ENCODE measurements at regions not wholly inside any gene's neighbourhood (a gene's known extent, or its start where the extent isn't known, plus 50 kb on each side); places are given as distances from the start of the nearest gene placed in this dataset.
"Not testable (repeated sequence)": the region's sequence is repeated elsewhere in the genome, so short reads cannot be mapped to it uniquely, and the experiment has no call there.

GRCh38 chr9:75798505-75798904 lies 92.0 kb upstream of the PCSK5 start:
- no peak for DNase-seq

GRCh38 chr9:75803130-75803529 lies 87.3 kb upstream of the PCSK5 start:
- DNase-seq: no peak

DNA sequence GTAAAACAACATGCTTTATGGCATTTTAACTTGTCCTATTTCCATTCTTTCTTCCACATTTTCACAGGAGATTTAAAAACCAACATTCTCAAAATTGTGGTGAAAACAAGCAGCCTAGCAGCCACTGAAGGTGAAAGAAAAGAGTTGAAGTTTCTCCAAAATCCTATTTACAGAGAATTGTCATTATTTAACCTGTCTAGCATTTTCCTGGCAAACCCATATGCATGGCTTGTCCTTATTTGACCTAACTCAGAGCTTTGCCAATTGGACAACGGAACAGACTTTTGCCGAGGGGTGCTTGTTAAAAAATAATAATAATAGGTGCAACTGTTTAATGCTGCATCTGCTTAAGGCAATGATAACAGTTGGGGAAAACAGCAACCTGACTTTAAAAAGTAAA lies 80.4 kb upstream of the PCSK5 start:
- no peak for DNase-seq

DNA sequence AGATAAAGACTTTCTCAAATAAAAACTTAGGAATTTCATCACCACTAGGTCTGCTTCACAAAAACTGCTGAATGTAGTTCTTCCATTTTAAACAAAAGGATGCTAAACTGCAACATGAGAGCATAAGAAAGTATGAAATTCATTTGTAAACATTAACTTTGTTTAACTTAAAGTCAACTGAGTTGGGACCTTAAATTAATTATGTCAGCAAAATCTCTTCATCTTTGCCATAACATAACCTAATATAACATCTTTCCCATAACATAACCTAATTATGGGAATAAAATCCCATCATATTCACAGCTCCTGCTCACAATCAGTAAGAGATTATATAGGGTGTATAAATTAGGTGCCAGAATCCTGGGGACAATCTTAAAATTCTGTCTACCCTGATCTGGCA lies 78.8 kb upstream of the PCSK5 start:
- DNase-seq: no peak

- DNase-seq: no peak
Observed at GRCh38 chr9:75812141-75812540, 78.3 kb upstream of the PCSK5 start.

DNA sequence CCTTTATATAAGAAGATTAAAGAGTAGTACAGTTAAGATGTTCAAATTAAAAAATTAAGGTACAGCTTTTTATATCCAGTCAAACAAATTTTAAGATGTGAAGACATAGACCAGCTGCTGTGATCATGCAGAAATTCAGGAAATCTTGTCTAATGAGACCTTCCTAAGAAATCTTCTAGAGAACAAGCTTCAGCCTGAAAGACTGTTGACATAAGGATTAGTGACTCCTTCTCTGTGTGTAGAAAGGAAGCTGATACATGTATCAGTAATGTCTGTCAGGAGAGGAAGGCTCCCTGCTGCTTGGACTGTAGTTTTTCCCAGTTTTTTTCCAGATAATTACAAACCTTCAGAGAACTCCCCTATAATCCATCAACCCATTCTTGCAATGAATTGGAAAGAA lies 75.8 kb upstream of the PCSK5 start:
- no peak for DNase-seq

DNA sequence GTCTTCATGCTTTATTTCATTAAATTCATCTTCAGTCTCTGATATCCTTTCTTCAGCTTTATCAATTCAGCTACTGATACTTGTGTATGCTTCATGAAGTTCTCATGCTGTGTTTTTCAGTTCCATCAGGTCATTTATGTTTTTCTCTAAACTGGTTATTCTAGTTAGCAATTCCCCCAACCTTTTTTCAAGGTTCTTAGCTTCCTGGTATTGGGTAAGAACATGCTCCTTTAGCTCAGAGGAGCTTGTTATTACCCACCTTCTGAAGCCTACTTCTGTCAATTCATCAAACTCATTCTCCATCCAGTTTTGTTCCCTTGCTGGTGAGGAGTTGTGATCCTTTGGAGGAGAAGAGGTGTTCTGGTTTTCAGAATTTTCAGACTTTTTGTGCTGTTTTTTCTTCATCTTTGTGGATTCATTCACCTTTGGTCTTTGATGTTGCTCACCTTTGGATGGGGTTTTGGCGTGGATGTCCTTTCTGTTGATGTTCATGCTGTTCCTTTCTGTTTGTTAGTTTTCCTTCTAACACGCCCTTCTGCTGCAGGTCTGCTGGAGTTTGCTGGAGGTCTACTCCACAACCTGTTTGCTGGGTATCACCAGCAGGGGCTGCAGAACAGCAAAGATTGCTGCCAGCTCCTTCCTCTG lies 69.9 kb upstream of the PCSK5 start:
- DNase-seq: not testable (repeated sequence)

- no peak for DNase-seq
Observed at GRCh38 chr9:75823151-75823550, 67.3 kb upstream of the PCSK5 start.

DNA sequence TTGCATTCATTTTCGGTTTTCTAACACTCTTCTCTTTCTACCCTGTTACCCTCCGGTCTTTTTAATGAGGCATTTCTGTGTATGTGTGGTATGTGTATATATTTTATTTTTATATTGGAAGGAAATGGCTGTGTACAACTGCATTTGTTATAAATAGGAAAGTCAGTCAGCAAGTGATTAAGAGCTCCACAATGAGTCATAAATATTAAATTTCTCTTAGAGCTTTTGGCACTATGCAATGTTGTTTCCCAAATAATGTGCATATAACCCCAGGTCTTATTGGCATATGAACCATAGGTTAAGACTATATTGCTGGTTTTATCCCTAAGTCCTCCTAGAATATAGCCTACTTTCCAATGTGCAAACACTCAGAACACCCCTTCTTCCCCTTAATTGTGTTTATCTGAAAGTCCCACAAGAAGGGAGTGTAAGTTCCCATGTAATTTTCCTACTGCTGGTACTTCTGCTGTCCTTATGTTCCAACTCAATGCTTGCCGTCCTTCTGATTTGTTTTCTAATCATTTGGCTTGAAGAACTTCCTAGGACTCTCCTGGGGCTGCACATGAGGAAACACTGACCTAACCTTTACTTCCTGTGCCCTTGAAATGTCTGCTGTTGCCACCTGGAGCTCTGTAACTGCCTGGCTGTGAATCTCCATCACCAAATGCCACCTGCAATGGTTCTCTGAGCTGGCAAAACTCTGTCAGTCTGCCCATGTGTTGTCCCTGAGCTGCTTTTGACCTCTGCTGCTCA lies 65.5 kb upstream of the PCSK5 start:
- no peak for DNase-seq

GRCh38 chr9:75826314-75826713 lies 64.2 kb upstream of the PCSK5 start:
- DNase-seq: no peak

GRCh38 chr9:75830303-75830702 lies 60.2 kb upstream of the PCSK5 start:
- DNase-seq: no peak

- DNase-seq: no peak
Observed at GRCh38 chr9:75833778-75834177, 56.7 kb upstream of the PCSK5 start.

GRCh38 chr9:75834878-75835277 lies 55.6 kb upstream of the PCSK5 start:
- no peak for DNase-seq

Measured in NCI-H187 (cell line).